22Rv1 (cell line): ENCODE measurements at regions not wholly inside any gene's neighbourhood (a gene's known extent, or its start where the extent isn't known, plus 50 kb on each side); places are given as distances from the start of the nearest gene placed in this dataset.

Experiments
- CTCF ChIP-seq: fragments of 450-650 bp; IDR thresholded peaks from 2 replicates; pipeline ENCODE4 v1.5.1; 2017; ENCODE audit warnings: mild to moderate bottlenecking
- ZFX ChIP-seq: fragments of 450-650 bp; IDR thresholded peaks from 2 replicates; pipeline ENCODE4 v1.6.1; 2017; ENCODE audit warnings: antibody characterized with exemption, borderline replicate concordance

- no peak for TF ChIP-seq CTCF
- no peak for TF ChIP-seq ZFX
Measured at GRCh38 chr22:27475548-27475897, 326.0 kb downstream of the MN1 start.
